NCI-H1092 treated with DMSO at 0.1 percent for 48 hours (cell line): ENCODE measurements at regions not wholly inside any gene's neighbourhood (a gene's known extent, or its start where the extent isn't known, plus 50 kb on each side); places are given as distances from the start of the nearest gene placed in this dataset.
A peak's percentile ranks its signal among the peaks of the same experiment; 100 is the strongest.

Experiments used
- DNase-seq: peaks from one replicate; lab custom pipeline; 2025; lab: John Stamatoyannopoulos, UW

- DNase-seq, result no peak
Measured at GRCh38 chr13:97797553-97797952, 155.9 kb upstream of the IPO5 start.

GRCh38 chr13:97798171-97798821, 155.2 kb upstream of the IPO5 start:
- DNase-seq, result no peak

- no peak for DNase-seq
Measured at GRCh38 chr13:97798836-97799235, 154.6 kb upstream of the IPO5 start.

GRCh38 chr13:97802213-97802612, 151.3 kb upstream of the IPO5 start:
- DNase-seq, result no peak

- DNase-seq, result no peak
Measured at GRCh38 chr13:97809576-97809975, 143.9 kb upstream of the IPO5 start.

- no peak for DNase-seq
Measured at GRCh38 chr13:97810152-97810551, 143.3 kb upstream of the IPO5 start.

GRCh38 chr13:97822377-97822776, 131.1 kb upstream of the IPO5 start:
- no peak for DNase-seq

- DNase-seq, result no peak
Measured at GRCh38 chr13:97826421-97827012, 127.0 kb upstream of the IPO5 start.

GRCh38 chr13:97834250-97834649, 119.2 kb upstream of the IPO5 start:
- DNase-seq, result no peak

GRCh38 chr13:97843189-97843588, 110.3 kb upstream of the IPO5 start:
- DNase-seq, result no peak

- DNase-seq, result no peak
Measured at GRCh38 chr13:97844151-97844550, 109.3 kb upstream of the IPO5 start.

GRCh38 chr13:97848886-97849285, 104.6 kb upstream of the IPO5 start:
- no peak for DNase-seq

GRCh38 chr13:97849305-97849704, 104.2 kb upstream of the IPO5 start:
- peak; percentile 56 for DNase-seq

- DNase-seq, result no peak
Measured at GRCh38 chr13:97851269-97851668, 102.2 kb upstream of the IPO5 start.

GRCh38 chr13:97852181-97852874, 101.1 kb upstream of the IPO5 start:
- DNase-seq, result no peak

- no peak for DNase-seq
Measured at GRCh38 chr13:97853550-97853949, 99.9 kb upstream of the IPO5 start.

- peak; percentile 78 for DNase-seq
Measured at GRCh38 chr13:97855570-97856303, 97.7 kb upstream of the IPO5 start.

GRCh38 chr13:97856304-97856675, 97.2 kb upstream of the IPO5 start:
- no peak for DNase-seq

GRCh38 chr13:97858161-97858560, 95.3 kb upstream of the IPO5 start:
- no peak for DNase-seq

GRCh38 chr13:97866346-97866745, 87.1 kb upstream of the IPO5 start:
- no peak for DNase-seq

GRCh38 chr13:97866751-97867150, 86.7 kb upstream of the IPO5 start:
- DNase-seq, result no peak

GRCh38 chr13:97873398-97873797, 80.1 kb upstream of the IPO5 start:
- DNase-seq, result no peak

- DNase-seq, result no peak
Measured at GRCh38 chr13:97875218-97875617, 78.3 kb upstream of the IPO5 start.
